D721Med (cell line): ENCODE measurements at regions not wholly inside any gene's neighbourhood (a gene's known extent, or its start where the extent isn't known, plus 50 kb on each side); places are given as distances from the start of the nearest gene placed in this dataset.

Experiments used
- DNase-seq: peaks from one replicate; pipeline ENCODE4 v3.0.0; 2011; ENCODE audit warnings: low spot score; ENCODE audit not compliant: insufficient read length
- FAIRE-seq: peaks from 2 replicates; lab custom pipeline; 2011; peaks lifted over from hg19 to GRCh38; lab: Jason Lieb, UNC
- TF ChIP-seq, protein P1 (sequence below): IDR thresholded peaks from 2 replicates; pipeline ENCODE4 v1.5.1; 2012; ENCODE audit warnings: mild to moderate bottlenecking, control low read depth; ENCODE audit not compliant: insufficient read depth; ENCODE audit errors: missing control alignments

DNA sequence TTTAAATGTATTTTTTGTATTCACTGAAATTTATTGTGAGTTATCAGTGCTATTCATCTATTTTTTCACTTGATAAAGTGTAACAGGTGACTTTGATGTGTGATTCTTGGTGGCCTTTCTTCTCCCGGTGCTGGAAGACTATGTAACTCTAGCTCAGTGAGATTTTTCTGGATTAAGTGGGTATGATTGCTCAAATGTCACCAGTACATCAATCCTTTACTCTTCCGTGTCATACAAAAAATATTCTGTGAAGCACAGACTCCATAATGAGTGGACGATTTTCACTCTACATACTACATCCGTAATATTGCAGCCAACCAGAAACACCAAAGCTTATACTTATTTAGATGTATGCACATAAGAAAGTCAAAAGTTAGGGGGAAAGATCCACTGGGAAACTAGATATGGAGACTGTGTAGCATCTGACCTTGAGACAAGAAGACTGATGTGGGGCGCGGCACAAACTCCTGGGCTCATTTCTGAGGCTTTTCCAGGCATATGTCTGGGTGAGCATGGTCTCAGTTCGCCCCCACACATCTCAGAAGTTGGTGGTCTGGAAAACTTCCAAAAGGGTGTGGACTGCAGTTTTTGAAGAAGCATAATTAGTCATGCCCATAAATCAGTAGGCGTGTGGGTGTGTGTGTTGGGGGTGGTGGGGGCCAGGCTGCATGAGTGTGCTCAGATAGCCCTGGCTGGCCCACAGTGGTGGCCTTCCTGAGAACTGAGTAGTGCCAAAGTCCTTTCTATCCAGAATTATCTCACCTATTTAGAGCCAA lies 53.9 kb upstream of the TENM3 start:
- FAIRE-seq (no peak), DNase-seq (no peak)
- TF ChIP-seq, protein P1, sequence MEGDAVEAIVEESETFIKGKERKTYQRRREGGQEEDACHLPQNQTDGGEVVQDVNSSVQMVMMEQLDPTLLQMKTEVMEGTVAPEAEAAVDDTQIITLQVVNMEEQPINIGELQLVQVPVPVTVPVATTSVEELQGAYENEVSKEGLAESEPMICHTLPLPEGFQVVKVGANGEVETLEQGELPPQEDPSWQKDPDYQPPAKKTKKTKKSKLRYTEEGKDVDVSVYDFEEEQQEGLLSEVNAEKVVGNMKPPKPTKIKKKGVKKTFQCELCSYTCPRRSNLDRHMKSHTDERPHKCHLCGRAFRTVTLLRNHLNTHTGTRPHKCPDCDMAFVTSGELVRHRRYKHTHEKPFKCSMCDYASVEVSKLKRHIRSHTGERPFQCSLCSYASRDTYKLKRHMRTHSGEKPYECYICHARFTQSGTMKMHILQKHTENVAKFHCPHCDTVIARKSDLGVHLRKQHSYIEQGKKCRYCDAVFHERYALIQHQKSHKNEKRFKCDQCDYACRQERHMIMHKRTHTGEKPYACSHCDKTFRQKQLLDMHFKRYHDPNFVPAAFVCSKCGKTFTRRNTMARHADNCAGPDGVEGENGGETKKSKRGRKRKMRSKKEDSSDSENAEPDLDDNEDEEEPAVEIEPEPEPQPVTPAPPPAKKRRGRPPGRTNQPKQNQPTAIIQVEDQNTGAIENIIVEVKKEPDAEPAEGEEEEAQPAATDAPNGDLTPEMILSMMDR: no peak

DNA sequence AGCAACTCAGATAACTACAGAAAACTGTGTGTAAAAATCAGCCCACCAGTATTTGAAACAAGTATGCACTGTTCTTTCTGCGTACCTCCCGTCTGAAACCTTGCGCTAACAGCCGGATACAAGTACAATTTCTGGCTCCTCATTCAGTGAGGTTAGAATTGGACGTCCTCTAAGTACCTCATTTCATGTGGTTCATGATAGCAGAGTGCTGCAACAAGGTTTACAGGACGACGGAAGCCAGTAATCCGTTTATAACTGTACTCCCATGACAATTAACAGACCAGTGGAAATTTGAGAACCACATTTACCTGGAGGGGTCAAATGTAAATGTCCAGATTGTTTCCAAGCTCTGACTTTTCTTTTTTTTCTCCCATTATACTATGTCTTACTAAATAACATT lies 52.9 kb upstream of the TENM3 start:
- DNase-seq (no peak), FAIRE-seq (peak; percentile 6)
- TF ChIP-seq, protein P1: no peak

DNA sequence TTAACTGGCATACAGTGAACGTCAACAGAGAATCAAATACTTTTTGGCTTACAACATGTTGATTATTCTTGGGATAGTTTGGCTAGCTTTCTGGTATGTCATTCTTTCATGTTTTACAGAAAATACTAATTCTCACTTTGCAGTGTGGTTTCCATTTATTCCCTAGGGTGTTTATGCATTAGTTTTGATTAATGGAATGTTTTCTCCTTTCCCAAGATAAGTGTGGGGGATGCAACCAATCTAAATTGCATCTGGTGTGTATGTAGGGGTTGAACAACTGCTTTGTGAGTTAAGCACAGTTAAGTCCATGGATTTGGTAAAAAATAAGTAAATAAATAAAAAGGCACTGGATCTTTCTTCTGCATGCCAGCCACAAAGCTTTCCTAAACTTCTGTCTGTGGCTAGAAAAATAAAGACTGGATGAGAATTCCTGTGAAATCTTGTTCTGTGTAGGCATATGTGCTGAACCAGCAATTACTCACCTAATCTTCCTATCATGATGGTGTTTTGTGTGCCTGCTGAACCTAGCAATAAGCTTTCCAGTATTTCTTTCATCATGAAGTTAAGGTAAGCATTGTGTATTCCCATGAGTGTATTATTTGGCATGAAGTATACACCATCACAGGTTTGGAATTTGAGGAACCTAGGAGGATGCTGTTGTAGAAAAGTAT lies 50.6 kb upstream of the TENM3 start:
- TF ChIP-seq, protein P1: no peak
- FAIRE-seq (no peak), DNase-seq (no peak)

DNA sequence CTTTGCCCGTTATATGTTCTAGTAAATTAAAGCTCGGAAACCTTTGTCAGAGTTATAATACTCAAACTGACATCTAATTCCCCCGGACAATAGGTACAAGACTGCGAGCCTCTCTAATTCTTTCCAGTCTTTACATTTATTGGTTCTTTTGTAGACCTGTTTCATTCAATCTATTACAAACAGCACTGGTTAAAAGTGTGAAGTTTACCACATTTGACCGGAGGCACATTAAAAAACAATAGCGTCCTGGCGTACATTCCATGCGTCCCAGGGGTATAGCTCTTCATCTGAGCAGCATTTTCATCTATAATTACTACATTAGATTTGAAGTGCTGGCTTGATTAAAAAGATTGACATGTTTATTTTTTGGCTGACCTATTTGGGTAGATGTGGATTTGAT lies 49.9 kb upstream of the TENM3 start:
- FAIRE-seq: no peak
- no peak for DNase-seq
- TF ChIP-seq, protein P1: no peak
